Neural progenitor cell (in vitro differentiated cells): ENCODE measurements at regions not wholly inside any gene's neighbourhood (a gene's known extent, or its start where the extent isn't known, plus 50 kb on each side); places are given as distances from the start of the nearest gene placed in this dataset.

Experiments used
- CTCF ChIP-seq: fragments of 200-600 bp; sonication (generic); IDR thresholded peaks from 2 replicates; pipeline ENCODE4 v1.5.1; 2017; ENCODE audit warnings: antibody characterized with exemption, mild to moderate bottlenecking
- EZH2 ChIP-seq: fragments of 200-600 bp; sonication (generic); IDR thresholded peaks from 2 replicates; pipeline ENCODE4 v1.6.1; 2017; ENCODE audit warnings: antibody characterized with exemption, mild to moderate bottlenecking, moderate library complexity
- EZH2phosphoT487 ChIP-seq: fragments of 200-600 bp; sonication (generic); IDR thresholded peaks from 2 replicates; pipeline ENCODE4 v1.6.1; 2017; ENCODE audit warnings: antibody characterized with exemption

GRCh38 chr16:52068447-52069074, 478.4 kb downstream of the TOX3 start:
- TF ChIP-seq EZH2phosphoT487 = no peak
- no peak for TF ChIP-seq EZH2
- peak; percentile 75 for TF ChIP-seq CTCF
